ENCODE measurements at regions not wholly inside any gene's neighbourhood (a gene's known extent, or its start where the extent isn't known, plus 50 kb on each side); places are given as distances from the start of the nearest gene placed in this dataset.
"Not testable (repeated sequence)": the region's sequence is repeated elsewhere in the genome, so short reads cannot be mapped to it uniquely, and the experiment has no call there.

DNA sequence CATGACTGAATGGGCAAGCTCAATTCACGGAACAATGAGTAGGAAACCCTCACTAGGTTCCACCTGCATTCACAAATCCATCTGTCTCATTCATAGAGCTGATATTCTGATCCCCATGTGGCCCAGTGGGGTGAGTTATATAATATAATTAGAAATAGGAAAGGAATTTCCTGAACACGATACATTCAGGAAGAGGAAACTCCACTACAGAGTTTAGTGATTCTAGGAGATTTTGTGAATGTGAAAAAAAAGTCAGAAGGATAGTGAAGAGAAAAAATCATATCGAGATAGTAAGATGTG is 471.2 kb downstream of the GASK1B start:
- no peak for DNase-seq (ENCODE audit: low read depth in 4 of 4, low spot score in 3 of 4)

DNA sequence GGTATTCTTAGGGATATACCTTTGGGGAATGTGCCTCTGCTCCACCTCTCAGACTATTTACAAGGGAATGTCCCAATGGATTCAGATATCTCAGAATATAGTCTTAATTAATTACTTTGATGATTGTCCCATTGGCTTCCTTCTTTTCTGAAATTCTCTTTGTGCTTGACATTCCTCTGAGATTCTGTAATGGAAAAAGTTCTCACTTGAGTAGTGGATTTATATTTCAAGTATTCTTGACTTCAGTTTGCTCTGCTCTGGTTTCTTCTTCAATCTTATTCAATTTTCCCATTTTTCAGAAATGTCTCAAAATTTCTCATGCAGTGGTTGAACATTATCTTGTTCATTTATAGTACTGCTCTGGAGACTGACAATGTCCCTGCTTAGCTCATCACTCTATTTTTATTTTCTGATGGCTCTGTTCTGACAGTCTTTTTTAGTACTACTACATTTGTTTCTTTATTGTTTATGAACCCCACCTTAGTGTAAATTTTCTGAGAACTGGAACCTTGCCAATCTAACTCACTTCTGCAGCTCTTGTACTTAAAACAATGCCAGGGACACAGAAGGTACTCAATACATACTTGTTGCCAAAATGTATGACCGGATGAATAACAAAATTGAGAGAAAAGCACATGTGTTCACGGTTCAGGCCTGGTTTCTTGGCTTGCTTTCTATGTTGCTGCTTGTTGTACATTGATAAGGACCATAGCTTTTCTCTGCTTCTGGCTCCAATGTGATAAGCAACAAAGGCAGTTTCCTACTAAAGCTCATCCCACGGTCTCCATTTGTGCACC is 471.7 kb downstream of the GASK1B start:
- DNase-seq (ENCODE audit: low read depth in 4 of 4, low spot score in 3 of 4) = no peak

DNA sequence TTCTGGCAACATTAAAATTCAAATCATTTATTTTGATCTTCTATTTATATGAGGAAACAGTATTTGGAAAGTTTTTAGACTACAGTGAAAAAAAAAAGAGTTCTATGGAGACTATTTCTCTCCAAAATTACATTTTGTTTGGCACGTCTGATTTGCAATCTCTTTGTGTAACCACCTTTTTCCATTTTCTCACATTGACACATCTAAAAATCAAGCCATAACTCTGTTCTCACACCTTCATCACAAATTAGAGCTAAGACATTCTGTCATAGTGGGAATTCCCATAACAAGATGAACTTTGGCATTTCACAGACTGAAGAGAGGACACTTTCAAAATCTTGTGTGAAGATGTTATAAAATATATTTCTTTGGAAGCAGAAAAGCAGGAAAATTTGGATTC is 468.9 kb downstream of the GRIA2 start:
- DNase-seq (ENCODE audit: low read depth in 4 of 4, low spot score in 3 of 4) = no peak

DNA sequence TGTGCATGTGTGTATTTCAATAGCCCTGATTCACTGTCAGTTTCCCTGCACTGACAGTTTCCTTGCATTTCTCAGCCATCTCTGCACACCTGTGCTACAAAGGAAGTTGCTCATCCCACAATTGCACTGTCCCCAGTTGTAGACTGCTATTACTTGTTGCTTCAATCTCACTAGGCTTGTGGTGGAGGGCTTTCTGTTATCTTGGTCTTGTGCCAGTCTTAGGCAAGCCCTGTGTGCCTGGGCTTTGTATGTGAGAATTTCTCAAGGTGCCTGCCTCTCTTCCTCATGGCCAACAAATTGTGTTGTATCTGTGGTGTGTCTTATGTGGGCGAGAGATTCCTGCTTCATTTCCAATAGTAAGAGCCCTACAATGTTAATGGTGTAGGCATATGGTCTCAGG is 467.4 kb downstream of the GRIA2 start:
- DNase-seq (ENCODE audit: low read depth in 4 of 4, low spot score in 3 of 4) = no peak

DNA sequence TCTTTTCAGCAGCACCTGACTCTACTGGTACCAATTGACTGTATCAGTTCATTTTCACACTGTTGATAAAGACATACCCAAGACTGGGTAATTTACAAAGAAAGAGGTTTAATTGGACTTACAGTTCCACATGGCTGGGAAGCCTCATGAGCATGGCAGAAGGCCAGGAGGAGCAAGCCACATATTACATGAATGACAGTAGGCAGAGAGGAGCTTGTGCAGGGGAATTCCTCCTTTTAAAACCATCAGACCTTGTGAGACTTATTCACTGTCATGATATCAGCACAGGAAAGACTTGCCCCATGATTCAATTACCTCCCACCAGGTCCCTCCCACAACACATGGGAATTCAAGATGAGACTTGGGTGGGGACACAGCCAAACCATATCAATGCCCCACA is 458.8 kb downstream of the GRIA2 start:
- not testable (repeated sequence) for DNase-seq (ENCODE audit: low read depth in 4 of 4, low spot score in 3 of 4)

DNA sequence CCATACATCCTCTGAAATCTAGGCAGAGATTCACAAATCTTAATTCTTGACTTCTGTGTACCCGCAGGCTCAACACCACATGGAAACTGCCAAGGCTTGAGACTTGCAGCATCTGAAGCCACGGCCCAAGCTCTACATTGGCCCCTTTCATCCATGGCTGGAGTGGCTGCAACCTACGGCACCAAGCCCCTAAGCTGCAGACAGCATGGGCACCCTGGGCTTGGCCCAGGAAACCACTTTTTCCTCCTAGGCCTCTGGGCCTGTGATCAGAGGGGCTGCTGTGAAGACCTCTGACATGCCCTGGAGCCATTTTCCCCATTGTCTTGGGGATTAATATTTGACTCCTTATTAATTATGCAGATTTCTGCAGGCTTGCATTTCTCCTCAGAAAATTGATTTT is 457.9 kb downstream of the GRIA2 start:
- DNase-seq (ENCODE audit: low read depth in 4 of 4, low spot score in 3 of 4) = no peak

DNA sequence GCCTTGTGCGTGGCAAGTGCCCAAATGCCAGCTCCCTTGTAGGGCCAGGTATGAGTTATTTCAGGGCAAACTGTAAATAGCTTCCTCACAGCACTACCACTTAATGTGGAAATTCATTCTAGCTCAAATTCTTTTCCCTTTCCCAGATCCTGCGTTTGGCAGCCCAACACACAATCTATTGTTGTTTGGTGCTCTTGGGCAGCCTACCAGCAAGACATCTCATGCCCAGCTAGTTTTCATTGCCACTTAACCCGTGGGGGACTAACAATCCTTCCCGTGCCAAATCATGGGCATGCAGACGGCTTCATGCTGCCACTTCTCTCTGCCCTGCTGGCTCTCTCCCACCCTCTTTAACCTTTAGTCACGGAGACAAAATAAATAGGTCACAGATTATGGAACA is 454.2 kb downstream of the GRIA2 start:
- DNase-seq (ENCODE audit: low read depth in 4 of 4, low spot score in 3 of 4) = no peak

DNA sequence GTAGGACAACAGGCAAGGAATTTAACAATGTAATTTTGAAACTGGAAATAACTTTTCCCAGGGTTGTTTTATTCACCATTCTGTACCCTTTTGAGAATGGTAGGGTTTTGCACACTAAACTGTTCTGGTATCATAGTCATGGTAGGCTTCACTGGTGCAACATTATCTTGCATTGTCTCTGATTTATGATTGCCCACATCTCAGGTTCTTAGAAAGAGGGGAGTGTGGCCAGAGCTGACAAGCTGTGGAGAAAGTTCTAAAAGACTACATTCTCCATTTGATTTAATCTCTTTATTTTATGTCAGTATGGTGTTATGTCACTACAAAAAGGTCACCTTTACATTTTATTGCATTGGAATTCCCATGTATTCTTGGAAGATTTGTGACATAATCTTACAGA is 447.3 kb downstream of the GRIA2 start:
- peak in 2 of 4 donors; percentile 10 to 19 for DNase-seq (ENCODE audit: low read depth in 4 of 4, low spot score in 3 of 4)

DNA sequence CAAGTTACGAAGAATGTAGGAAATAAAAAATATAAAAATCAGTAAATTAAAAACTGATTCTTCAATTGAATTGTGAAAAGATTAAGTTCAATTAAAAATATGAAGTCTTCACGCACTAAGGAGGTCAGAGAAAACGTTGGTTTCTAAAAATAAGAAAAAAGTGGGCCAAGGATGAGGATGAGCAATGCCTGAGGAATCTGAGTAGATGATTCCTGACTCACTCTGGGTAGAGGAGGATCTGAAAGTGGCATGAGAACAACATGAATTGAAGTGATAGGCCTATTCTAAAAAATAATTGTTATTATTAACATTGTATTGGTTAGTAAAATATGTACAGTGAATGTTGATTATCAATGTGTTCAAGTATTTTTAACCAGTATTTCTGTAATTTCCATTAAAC is 444.2 kb downstream of the GRIA2 start:
- no peak for DNase-seq (ENCODE audit: low read depth in 4 of 4, low spot score in 3 of 4)

DNA sequence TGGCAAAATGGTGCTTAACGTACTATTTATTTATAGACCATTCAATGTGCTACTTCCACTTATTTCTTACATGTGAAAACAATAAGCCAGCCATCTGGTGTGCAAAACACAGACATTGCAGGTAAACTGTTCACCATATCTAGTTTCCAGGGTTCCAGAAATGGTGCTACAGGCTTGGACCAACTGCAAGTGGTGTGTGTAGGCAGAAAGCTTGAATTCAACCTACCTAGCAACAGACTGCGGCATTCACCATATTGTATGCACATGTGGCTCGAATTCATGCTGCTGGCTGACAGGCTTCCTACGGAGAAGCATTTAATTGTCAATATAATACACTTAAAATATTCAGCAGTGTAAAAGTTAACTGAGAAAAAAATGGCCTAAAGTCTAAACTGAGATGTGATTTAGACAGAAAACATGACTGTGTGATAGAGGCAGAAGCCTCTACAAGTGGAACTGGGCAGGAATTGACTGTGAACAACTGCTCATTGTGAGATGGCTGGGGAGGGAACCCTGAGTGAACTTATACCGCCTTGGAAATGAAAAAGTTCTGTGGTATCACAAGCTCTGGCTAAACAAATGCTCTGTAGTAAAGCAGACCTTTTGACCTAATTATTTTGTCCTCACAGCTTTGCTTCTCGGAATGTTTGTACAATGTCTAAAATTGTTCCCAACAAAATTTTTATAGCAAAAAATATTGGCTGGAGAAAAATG is 434.7 kb downstream of the GRIA2 start:
- DNase-seq (ENCODE audit: low read depth in 4 of 4, low spot score in 3 of 4) = no peak

DNA sequence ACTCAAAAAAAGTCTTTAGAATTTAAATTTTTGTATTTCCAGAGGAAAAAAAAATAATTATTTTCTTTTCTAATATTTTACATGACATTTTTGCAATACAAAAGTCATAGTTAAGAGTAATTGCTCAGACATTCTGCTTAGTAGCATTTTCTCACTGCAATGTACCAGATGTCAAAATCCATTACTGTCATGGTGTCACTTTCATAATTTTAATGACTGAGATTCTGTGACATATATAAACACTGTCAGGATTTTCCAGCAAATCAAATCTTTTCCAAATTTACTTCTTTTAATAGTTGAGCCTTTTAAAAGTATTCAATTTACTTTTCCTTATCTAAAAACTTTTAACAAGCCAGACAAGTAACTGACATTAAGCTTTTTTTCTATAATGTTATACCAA is 422.7 kb downstream of the GRIA2 start:
- DNase-seq (ENCODE audit: low read depth in 4 of 4, low spot score in 3 of 4) = no peak

DNA sequence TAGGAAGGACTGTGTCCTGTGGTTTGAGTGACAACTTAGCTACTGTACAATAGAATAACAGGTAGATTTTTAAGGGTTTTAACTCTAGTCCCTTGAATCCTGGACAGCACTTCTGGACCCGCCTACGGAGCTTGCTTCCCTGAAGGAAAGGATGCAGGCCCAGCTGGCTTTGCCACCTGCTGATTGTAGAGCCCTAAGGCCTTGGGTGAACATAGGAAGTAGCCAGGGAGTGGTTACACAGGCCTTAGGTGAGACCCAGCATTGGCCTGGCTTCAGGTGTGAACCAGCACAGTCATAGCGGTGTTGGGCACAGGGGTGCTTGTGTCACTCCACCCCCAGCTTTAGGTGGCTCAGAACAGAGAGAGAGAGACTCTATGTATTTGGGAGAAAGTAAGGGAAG is 413.5 kb downstream of the GRIA2 start:
- DNase-seq (ENCODE audit: low read depth in 4 of 4, low spot score in 3 of 4) = no peak

DNA sequence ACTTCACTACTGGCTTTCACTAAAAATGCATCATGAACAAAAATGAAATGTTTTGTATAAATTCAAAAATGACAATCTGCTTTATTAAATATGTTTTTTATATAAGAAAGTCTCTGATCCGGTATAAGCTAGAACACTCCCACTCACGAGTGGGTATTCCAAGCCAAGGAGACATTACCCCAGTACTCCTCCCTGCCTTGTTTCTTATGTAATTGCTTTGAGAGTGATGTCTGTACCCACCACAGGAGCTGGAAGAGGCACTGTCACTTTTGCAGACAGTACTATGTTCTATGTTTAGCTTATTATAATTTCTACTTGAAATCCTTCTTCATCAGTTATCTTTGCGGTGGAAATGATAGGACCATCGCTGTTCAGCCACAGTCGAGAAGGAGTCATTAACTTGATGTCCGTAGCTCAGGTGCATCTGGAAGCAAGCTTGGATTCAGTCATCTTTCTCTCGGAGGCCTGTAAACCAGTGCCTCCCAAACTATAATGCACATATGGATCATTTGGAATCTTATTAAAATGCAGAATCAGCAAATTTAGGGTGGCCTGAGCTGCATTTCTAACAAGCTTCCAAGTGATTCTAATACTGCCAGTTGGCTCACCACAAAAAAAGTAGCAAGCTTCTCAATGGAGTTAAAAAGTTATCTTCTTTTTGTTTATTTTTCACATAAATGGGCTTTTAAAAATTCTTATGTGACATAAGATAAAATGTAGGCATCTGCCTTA is 396.4 kb downstream of the GRIA2 start:
- no peak for DNase-seq (ENCODE audit: low read depth in 4 of 4, low spot score in 3 of 4)

DNA sequence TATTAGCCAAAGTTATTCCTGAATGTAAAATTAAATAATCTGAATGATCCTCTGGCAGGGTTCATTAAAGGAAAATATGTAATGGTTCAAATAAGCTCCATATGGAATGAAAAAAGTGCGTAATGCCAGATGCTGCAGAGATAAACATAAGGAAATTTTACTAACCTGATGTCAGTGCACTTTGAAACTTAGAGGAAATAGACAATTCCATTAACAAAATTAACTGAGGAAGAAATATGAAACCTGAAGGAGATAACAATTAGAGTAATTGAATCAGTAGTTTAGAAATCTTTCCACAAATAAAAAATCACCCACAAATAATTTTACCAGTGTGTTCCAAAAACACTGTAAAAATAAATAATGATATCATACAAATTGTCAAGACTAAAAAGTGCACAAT is 387.5 kb downstream of the GRIA2 start:
- DNase-seq (ENCODE audit: low read depth in 4 of 4, low spot score in 3 of 4) = no peak

DNA sequence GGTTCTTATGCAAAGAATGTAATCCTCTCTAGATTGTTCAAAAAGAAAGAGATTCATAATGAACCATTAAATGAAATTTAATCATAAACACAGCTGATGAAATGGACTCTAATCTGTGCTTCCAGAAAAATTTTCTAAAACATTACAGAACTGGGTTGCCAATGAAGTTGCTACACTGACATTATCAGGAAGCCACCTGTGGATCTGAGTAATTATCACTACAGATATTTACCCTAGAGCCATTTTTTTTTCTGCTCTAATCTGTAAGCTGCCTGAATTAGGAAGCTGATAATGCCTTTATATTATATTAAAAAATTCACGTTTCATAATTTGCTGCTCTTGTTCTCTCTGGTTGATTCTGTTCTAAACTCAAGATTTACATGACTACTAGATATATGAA is 380.1 kb downstream of the GRIA2 start:
- no peak for DNase-seq (ENCODE audit: low read depth in 4 of 4, low spot score in 3 of 4)

DNA sequence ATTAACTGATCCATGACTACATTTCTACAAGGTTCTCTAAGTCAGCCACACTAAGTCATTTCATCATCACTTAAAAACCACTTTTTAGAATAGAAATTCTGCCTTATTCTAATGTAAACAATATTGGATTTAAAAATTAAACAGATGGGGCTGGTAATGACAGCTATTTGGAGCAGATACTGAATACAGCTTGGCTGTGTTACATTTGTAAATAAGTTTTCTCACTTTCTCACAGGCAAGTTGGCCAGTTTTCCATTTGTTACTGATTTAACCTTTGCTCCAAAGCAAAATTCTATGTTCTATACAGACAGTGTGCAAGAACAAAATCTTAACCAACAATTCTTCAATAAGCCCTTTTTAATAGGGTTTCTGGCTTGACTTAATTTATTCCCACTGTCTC is 370.7 kb downstream of the GRIA2 start:
- DNase-seq (ENCODE audit: low read depth in 4 of 4, low spot score in 3 of 4) = no peak

DNA sequence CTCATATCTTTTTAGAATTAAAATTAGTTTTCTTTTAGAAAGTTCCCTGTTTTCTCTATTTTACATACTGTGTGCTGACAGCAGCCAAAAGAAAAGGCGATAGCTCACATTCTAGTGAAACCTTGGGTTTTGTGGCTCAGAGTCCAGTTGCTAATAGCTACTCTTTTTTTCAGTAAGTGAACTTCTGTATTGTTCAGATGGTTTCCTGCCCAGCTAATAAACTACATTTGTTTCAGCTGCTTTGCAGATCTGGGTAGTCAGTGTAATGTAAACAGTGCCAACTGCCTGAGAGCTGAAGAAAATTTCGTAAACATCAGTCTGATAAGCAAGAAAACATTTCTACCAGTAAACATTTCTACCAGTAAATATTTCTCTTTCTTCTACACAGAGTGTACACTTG is 370.2 kb downstream of the GRIA2 start:
- DNase-seq (ENCODE audit: low read depth in 4 of 4, low spot score in 3 of 4) = no peak

DNA sequence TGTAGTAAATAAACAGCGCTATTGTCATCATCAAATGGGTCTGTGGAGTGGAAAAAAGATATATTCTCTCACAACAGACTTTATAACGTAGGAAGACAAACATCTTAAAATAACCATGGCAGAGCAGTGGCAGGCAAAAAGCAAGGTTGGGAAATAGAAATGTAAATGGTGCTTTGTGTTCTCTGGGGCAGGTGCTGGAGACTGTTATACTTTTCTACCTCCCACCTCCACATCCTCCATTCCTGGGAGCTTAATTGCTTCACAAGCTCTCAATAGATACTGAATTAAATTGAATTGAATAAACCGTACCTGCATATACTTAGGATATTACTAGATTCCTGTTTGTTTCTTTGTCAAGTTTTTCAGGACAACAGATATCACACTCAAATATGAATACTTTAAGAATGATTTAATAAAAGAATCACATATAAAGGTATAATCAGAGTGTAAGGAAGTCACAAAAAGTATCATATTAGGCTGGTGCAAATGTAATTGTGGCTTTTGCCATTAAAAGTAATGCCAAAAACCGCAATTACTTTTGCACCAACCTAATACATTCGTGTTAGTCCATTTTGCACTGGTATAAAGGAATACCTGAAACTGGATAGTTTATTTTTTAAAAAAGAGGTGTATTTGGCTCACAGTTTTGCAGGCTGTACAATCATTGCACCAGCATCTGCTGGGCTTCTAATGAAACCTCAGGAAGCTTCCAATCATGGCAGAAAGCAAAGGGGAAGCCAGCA is 367.3 kb downstream of the GRIA2 start:
- DNase-seq (ENCODE audit: low read depth in 4 of 4, low spot score in 3 of 4) = no peak

DNA sequence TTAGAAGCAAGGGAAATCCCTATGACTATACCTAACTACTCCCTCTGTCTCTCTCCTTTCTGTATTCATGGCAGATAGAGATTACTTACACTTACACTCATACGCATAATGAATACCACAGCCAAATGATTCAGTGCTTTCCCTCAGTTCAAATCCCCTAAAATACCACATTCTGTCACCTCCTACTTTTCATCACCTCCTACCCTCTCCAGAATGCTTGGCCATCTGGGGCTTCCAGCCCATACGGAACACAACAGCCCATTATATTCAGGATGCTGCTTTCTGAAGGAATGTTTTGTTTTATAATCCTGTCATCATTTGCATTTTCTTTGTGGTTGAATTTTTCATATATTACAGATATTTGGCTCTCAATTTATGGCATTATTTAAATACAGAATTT is 361.6 kb downstream of the GRIA2 start:
- no peak for DNase-seq (ENCODE audit: low read depth in 4 of 4, low spot score in 3 of 4)

DNA sequence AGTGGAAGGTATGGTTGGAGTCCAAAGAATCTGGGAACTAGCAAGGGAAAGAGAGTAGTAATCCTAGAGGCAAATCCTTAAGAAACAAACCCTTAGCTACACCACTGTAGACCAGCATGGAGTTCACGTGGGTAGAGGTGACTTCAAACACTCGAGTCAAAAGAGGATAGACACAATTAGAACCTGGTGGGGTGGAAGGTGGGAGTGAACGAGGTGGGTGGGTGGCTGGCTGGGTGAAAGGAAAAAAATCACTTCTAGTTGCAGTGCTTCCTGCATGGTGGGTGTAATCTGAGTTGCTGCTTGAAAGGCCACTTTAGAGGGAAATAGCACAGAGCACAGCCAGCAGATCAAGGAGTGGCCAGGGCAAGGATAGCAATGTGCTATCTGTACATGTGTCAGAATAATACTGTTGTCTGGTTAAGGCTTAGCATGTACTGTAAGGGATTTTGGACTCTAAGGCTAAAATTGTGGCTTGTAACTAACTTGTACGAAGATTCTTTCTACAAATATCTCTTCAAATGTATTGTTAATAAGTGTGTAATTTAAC is 356.2 kb downstream of the GRIA2 start:
- DNase-seq (ENCODE audit: low read depth in 4 of 4, low spot score in 3 of 4) = no peak

DNA sequence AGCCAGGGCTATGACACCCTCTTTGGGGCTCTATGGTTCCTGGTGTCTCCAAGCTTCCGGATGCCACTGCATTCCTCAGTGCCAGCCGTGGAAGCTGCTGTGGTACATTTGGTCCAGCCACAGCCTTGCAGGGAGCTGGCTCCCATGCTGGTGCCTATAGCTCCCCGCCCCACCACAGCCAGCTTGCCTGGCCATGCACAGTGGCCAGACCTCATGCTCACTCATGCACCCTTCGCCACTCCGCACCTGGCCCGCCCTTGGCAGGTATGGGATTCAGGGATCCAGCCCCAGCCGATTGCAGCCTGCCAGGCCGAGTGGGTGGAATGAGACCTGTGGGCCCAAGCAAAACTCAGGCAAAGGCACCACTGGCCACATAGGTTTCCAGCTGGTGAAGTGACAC is 354.8 kb downstream of the GRIA2 start:
- no peak for DNase-seq (ENCODE audit: low read depth in 4 of 4, low spot score in 3 of 4)
